ENCODE measurements at regions not wholly inside any gene's neighbourhood (a gene's known extent, or its start where the extent isn't known, plus 50 kb on each side); places are given as distances from the start of the nearest gene placed in this dataset.

DNA sequence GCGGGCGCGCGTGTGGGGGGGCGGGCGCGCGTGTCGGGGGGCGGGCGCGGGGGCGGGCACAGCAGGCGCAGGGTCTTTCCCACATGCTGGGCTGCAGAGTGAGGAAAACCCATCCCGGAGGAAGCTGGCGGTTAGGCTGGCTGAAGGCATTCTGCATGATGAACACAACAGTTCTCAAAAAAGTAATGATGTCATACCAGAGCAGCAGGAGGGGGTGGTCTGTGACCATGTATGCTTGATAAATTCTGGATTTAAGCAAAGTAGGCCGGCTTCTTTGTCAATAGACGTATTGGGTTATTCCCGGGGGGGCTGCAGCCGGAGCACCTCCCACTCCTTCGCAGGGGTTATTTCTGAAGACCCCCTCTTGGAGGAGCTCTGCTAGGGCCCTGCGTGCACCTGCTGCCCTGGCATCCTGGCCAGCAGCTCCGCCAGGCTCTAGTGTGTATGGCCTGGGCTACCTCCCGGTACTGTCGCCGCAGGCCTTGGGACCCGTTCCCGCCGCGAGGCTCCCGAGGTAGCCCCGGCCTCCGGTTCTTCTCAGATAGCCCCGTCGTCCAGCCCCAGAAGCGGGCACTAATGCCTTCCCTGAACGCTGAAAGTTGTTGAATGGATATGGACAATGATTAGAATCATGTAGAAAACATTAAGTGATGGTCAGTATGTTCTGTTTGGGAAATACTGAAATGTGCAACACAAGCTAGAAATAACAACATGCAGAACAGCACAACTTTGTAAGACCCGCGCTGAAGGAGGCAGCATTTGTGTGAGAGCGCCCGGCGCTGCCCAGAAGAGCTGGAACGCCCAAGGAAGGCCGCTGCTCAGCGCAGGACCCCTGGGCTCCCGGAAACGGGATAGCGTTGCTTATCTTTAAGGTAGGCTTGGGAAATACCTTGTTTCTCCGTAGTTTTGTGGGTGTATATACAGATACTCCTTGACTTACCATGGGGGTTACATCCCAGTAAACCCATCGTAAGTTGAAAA, 101.4 kb upstream of the RAB6C start:
- Histone ChIP-seq H3K79me2 (no peaks in the 10 kb centered on the region), H3K36me3 (ENCODE audit: control insufficient read depth, insufficient read depth, low read length) (no peaks in the 10 kb centered on the region), H3K9me3 (ENCODE audit: control insufficient read depth, low read length) (no peaks in the 10 kb centered on the region), H3K27ac (peak overlapping the region; percentile 1), H3K4me2 (ENCODE audit: low read length) (peak overlapping the region; percentile 47), H2AFZ (peak overlapping the region; percentile 95), H3K4me1 (no peaks in the 10 kb centered on the region), H3K4me3 (ENCODE audit: low read depth, low read length) (peak overlapping the region; percentile 47), H3K9ac (no peak overlapping the region), H3K27me3 (ENCODE audit: control insufficient read depth, insufficient read depth, low read length) (no peaks in the 10 kb centered on the region)
- TF ChIP-seq, protein P1, sequence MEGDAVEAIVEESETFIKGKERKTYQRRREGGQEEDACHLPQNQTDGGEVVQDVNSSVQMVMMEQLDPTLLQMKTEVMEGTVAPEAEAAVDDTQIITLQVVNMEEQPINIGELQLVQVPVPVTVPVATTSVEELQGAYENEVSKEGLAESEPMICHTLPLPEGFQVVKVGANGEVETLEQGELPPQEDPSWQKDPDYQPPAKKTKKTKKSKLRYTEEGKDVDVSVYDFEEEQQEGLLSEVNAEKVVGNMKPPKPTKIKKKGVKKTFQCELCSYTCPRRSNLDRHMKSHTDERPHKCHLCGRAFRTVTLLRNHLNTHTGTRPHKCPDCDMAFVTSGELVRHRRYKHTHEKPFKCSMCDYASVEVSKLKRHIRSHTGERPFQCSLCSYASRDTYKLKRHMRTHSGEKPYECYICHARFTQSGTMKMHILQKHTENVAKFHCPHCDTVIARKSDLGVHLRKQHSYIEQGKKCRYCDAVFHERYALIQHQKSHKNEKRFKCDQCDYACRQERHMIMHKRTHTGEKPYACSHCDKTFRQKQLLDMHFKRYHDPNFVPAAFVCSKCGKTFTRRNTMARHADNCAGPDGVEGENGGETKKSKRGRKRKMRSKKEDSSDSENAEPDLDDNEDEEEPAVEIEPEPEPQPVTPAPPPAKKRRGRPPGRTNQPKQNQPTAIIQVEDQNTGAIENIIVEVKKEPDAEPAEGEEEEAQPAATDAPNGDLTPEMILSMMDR (IDR thresholded peaks at IDR 0.05) = no peak

DNA sequence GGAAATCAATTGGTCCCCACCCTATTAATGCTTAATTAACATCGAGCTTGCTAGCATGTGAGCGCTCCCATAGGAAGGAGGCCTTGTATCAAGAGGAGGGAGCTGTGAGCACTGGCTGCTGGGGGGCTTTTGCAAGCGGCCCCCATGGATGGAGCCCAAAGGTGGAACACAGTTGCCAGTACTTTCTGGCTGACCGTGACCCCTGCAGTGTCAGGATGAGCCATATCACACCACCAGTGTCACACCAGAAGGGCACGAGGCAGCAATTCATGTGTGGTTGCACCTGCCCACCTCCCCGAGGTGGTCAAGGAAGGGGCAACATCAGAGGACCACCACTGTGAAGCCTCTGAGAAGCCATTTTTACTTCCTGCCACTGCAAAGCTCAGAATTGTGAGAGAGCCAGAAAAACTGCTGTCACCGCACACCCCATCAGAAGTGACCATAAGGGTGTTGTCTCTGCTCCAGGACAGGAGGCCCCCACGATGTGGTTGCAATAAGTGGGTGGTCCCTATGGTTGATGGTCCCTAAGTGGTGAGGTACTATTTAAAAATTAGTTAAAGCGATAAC, 99.8 kb upstream of the RAB6C start:
- TF ChIP-seq, protein P1 (IDR thresholded peaks at IDR 0.05) = no peak
- Histone ChIP-seq H3K4me1 (no peaks in the 10 kb centered on the region), H3K9ac (no peak overlapping the region), H3K79me2 (no peaks in the 10 kb centered on the region), H3K4me3 (ENCODE audit: low read depth, low read length) (no peak overlapping the region), H3K27ac (no peak overlapping the region), H3K4me2 (ENCODE audit: low read length) (no peak overlapping the region), H3K36me3 (ENCODE audit: control insufficient read depth, insufficient read depth, low read length) (no peaks in the 10 kb centered on the region), H3K27me3 (ENCODE audit: control insufficient read depth, insufficient read depth, low read length) (no peaks in the 10 kb centered on the region), H3K9me3 (ENCODE audit: control insufficient read depth, low read length) (no peaks in the 10 kb centered on the region), H2AFZ (no peak overlapping the region)

DNA sequence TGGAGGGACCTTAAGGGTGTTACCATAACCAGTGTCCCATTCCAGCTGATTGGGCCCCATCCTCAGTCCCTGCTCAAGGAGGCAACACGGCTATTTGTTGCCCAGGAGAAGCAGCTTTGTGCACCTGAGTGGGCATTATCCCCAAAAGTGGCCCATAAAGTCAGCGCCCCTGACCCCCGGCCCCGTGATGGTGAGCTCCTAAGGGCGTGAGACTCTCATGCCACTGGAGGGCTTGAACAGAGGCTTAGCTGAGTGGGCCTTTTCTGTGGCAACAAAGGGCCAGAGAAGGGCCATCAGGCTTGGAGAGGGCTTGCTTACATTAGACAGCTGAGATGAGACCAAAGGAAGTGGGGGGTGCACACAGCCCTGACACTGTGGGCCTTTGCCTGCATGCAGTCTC, 99.2 kb upstream of the RAB6C start:
- Histone ChIP-seq H3K9ac (no peak overlapping the region), H2AFZ (no peak overlapping the region), H3K4me2 (ENCODE audit: low read length) (no peak overlapping the region), H3K27me3 (ENCODE audit: control insufficient read depth, insufficient read depth, low read length) (no peaks in the 10 kb centered on the region), H3K4me1 (no peaks in the 10 kb centered on the region), H3K79me2 (no peaks in the 10 kb centered on the region), H3K4me3 (ENCODE audit: low read depth, low read length) (no peak overlapping the region), H3K27ac (no peak overlapping the region), H3K9me3 (ENCODE audit: control insufficient read depth, low read length) (no peaks in the 10 kb centered on the region), H3K36me3 (ENCODE audit: control insufficient read depth, insufficient read depth, low read length) (no peaks in the 10 kb centered on the region)
- TF ChIP-seq, protein P1 (IDR thresholded peaks at IDR 0.05) = no peak

DNA sequence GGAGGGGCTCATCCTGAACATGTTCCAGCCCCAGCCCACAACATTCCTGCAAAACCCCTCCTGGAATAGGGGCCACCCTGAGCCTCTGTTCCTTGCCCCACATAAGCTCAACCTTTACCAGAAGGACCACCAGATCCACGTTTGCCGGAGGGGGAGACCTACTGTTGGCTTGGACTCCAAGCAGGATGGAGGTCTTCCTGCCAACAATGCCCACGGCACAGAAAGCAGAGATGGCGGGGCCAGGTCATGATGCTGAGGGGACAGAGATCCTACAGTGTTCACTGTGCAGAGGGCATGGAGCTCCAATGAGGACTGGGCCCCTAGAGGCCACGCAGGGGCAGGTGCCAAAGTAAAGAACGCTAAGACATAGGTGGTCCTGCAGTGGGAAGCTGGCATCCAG, 98.5 kb upstream of the RAB6C start:
- Histone ChIP-seq H3K36me3 (ENCODE audit: control insufficient read depth, insufficient read depth, low read length) (no peaks in the 10 kb centered on the region), H3K79me2 (no peaks in the 10 kb centered on the region), H3K4me2 (ENCODE audit: low read length) (no peak overlapping the region), H2AFZ (no peak overlapping the region), H3K27me3 (ENCODE audit: control insufficient read depth, insufficient read depth, low read length) (no peaks in the 10 kb centered on the region), H3K27ac (no peak overlapping the region), H3K4me3 (ENCODE audit: low read depth, low read length) (no peak overlapping the region), H3K9me3 (ENCODE audit: control insufficient read depth, low read length) (no peaks in the 10 kb centered on the region), H3K9ac (no peak overlapping the region), H3K4me1 (no peaks in the 10 kb centered on the region)
- TF ChIP-seq, protein P1 (IDR thresholded peaks at IDR 0.05) = no peak

All from parathyroid adenoma (tissue), 2 donors.